HG02759 (cell line): ENCODE measurements at regions not wholly inside any gene's neighbourhood (a gene's known extent, or its start where the extent isn't known, plus 50 kb on each side); places are given as distances from the start of the nearest gene placed in this dataset.

Source experiments
- ATAC-seq: cut with Tn5 transposase; IDR thresholded peaks from one replicate; pipeline ENCODE4 v1.9.1; 2021; ENCODE audit warnings: mild to moderate bottlenecking, moderate library complexity; ENCODE audit not compliant: unreplicated experiment

DNA sequence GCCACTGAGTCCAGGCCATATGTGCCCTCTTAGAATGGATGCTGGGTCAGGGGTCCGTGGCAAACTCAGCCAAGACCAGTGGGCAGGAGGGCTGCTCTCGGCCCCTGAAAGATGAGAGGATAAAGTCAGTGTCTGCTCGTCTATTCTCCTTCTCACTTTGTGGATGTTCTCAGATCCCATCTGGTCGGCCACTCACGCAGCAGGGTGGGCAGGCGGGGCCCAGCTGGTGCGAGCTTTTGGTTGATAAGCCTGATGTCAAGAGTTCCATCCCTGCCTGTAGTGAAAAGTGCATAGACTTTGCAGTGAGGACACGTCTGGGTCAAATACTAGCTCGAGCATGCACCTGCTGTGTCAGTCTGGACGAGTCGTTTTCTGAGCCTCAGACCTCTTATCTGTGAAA, 556.2 kb upstream of the EEF2KMT start:
- no peak for ATAC-seq

DNA sequence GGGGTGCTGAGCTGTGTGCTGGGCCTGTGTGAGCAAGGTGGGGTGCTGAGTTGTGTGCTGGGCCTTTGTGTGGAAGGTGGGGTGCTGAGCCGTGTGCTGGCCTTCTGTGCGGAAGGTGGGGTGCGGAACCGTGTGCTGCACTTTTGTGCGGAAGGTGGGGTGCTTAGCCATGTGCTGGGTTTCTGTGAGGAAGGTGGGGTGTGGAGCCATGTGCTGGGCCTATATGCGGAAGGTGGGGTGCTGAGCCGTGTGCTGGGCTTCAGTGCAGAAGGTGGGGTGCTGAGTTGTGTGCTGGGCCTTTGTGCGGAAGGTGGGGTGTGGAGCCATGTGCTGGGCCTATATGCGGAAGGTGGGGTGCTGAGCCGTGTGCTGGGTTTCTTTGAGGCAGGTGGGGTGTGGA, 555.4 kb upstream of the EEF2KMT start:
- ATAC-seq, result no peak

DNA sequence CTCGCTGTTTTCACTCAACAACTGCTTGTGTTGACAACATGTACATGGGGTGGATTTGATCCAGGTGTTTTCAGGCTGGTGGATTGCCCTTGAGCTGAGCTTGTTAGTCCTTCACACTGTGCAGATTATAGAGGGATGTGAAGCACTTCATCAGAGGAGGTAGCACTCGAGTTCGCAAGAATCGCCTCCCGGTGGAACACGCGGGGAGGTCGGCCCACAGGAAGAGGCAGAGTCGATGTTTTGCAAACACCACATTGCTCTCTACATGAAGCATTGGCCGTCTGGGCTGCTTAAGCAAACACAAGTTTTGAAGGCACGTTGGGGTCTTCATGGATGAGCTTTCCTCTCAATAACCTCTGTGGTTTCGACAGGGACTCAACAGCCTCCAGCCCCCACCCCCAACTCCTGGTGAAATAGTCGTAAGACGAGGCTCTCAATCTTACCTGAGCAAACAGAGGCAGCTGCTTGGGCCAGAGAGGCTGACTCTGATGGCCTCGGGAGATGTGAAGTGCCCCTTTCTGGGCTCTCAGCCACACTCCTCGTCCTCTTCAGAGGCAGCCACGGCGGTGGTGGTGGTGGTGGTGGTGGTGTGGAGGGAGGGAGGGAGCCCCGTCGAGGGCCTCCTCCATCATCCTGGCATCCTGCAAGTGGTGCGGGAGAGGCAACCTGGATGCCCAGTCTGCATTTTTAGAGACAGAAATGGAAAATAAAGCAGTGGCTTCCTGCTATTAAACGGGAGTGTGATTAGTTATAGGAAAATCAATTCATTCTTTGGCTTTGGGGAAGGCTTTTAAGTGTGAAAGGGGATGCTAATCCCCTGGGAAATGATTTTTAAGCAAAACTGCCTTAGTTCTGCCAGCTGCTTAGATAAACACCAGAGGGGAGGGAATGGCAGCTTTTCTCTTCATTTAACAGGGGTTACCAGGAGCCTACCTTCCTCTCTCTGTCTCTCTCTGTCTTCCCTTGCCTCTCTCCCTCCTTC, 552.5 kb upstream of the EEF2KMT start:
- no peak for ATAC-seq

DNA sequence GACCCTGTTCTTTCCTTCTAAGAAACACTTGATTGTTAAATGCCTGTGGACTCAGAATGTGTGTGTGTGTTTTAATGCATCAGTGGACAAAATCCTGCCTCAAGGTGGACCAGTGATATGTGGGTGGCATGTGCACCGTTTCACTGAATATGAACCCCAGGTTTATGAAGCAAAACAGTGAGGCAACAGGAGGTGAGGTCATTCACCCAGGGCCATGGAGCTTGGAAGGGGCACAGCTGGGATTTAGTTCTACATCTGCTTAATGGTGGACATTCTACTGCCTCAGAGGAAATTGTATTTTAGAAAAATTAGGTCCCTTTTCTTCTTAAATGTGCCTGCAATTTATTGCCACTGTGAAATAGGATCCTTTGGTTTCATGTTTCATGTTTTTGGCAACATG, 549.5 kb upstream of the EEF2KMT start:
- no peak for ATAC-seq

DNA sequence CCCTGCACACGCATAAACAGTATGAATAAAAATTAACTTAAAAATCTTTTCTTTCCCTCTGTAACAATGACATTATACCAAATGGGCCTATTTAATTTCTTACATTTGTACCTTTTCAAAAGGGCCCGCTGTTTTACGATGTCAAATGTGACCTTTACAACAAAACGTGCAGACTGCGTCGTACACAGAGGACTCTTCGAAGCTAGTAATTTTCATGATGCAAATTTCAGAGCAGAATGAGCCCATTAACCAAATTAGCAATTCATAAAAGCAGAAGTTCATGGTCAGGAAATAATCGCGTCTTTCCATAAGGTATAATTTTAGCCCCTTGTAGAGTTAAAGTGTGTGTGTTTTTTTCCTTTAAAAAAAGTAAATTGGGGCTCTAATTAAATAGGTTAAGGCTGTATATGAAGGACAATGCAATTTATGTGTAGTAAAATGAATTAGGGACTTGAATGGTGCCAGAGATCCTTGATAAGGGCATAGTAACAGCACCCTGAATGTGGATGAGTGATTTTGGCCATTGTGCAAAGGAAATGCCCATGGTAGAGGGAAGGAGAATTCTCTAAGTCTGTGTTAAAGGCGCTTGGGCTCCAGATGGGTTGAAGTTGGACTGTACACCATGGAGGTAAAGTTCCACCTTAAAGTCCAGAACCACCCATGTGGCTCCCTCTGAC, 546.4 kb upstream of the EEF2KMT start:
- no peak for ATAC-seq

DNA sequence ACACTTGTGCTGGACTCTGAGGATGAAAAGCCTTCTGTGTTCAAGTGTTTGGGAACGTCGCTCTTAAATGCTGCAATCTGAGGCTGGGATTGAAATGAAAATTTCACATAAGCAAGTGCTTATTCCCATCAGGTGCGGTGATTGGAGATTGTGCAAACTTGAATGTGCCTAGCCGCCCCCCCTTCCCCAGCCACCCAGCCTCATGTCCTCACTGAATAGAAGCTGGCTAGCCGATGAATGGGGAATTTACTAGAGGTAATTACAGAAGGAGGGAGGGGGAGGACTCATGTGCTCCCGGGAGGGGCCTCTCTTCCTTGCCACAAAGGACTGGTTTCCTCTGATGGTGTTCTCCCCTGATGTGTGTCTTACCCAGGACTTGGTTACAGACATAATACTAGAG, 544.8 kb upstream of the EEF2KMT start:
- ATAC-seq, result no peak

DNA sequence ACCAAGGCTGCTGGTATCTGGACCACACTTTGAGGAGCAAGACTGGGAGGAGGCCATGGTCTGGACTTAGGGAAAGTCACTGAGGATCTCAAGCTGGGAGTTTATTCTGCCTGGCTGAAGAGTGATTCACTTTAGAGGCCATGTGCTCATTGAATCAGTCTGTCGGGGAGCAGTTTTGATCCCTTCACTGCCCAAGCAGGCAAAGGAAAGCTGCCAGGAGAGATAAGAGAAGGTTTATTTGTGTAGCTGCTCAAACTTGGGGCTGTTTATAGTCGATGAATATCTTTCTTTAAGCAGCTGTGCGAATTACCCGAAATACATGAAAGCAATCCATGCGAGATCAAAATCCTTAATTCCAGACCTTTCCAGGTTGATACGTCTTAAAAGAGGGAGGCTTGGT, 544.4 kb upstream of the EEF2KMT start:
- ATAC-seq, result no peak

DNA sequence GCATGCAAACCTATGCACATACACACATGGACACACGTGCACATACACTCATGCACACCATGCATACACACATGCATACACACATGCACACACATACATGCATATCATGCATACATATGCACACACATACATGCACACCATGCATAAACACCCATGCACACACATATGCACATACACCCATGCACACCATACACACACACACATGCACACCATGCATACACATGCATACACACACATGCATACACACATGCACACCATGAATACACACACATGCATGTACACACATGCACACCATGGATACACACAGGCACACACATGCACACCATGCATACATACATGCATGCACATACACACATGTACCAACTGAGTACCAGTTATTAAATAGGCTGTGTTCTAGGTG, 543.3 kb upstream of the EEF2KMT start:
- no peak for ATAC-seq

DNA sequence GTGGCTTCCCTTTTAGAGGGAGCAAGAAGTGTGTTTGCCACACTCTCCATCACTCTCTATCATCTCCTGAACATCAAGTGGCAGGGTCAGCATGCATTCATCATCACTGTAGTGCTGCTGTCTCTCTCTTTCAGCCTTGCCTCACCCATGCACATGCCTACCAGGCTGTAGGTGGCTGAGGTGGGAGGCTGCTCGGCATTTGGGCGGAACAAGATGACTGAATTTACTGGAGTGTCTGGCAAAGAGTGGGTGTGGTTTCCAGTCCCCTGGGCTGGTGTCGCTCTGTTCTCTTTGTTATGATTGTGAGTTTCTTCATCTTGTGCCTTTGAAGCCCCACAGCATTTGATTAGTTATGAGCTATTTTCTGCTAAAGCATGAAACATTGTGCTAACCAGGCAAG, 541.9 kb upstream of the EEF2KMT start:
- no peak for ATAC-seq

DNA sequence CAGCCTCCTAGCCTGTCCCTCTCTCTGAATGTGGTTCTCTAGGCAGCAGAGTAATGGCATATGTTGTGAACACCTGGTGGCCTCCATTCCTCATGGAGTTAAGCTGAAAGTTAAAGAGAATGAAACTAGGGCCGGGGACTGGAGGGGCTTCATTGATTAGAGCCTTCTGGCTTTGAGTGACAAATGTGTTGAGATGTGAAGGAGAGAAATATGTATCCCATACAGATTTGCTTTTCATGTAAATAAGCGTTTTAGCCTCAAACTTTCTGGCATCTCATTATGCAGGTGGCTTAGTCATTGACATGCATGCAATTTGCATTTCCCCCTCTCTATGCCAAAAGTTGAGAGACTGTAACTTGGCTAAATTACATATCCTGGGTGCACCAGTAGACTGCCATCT, 537.7 kb upstream of the EEF2KMT start:
- ATAC-seq, result no peak

DNA sequence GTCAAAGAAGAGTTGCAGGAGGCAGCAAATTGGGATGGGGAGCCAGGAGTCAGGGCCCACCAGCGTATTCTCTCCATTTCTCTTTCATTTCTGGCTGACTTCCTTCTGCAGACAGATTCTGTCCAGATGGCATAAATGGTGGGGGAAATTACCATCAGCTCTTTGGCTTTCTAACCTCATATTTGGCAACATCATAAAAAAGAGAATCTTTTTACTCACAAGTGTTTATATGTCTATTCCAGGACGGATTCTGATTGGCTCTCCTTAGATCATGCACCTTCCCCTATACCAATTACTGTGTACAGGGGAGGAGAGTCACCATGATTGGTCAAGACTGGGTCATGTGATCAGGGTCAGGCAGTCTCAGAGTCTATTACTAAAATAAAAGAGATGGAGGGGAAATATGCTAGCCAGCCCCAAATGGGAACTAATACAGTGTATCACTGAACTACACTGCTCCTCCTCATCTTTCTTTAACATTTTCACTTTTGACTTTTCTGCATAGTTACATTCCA, 537.1 kb upstream of the EEF2KMT start:
- no peak for ATAC-seq

DNA sequence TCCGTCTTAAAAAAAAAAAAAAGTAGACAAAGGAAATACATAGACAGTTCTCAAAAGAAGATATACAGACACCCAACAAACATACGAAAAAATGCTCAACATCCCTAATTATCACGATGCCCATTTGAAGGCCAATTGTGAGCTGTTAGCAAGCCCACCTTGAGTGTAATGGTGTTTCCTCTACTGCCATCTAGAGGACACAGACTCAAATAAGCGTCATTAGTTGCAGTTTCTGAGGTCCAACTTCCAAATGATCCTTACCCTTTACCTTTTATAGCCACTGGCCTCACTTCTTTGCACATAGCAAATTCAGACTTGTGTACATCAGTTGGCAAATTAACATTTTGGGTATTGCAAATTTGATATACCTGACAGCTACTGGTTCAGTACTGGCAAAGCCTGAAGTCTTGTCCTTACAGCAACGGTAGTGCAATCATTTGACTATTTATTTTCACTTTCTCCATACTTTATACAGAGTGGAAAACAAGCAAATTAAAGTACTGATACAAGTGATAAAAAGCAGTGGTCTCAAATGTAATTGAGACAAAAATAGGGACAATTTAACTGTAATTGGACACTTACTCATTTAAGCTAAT, 536.3 kb upstream of the EEF2KMT start:
- ATAC-seq, result no peak

DNA sequence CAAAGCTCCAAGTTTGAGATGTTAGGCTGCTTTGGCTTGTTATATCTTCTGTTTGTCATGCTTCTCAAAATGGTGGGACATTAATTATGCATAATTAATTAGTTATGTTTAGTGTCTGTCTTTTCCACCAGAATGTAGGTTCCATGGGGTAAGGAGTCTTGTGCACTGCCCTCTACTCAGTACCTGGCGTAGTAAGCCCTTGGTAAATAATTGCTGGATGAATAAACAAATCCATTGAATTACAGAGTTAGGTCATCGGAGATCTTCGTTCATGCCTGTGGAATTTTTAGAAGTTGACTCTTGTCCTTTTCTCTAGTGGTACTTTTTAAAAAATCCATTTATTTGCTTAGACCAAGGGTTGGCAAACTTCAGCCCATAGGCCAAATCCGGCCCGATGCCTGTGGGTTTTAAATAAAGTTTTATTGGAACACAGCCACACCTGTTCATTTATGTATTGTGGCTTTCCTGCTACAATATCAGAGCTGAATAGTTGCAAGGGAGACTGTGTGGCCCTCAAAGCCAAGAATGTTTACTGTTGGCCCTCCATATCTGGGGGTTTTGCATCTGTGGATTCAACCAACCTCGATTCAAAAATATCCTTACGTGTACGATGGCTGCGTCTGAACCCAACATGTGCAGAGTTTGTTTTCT, 524.8 kb upstream of the EEF2KMT start:
- ATAC-seq, result no peak

DNA sequence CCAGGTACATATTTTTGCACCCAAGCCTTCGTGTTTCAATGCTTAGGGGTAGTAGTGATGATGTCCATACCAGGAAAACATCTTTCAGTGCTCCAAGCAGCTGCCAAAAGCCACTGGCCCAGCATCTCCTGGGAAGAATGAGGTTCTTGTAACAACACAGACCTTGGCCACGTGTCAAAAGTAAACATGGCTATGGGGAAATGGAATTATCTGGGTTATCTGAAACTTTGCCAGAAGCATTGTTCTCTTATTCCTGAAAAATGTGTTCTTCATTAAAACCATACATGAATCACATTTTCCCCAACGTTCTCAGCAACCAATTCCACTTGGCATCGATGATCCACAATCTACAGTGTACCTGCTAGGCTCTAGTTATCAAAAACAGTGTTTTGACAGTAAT, 524.2 kb upstream of the EEF2KMT start:
- no peak for ATAC-seq

DNA sequence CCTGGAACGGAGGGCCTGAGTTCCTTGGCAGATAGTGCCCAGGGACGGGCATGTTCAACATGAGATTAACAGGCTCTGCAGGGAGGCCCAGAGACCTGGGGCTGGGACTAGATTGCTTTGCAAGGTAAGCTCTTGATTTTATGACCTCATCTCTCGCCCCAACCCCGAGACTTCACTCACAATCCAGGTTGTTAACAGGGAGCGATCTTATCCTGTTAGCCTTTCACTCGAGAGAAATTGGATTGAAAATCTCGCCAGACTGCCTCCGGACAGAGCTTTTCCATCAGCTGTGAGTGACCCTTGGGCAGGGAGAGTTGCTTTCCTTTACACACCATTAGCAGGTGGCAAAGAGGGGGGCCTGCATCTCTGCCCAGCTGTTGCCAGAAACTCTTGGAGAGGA, 521.7 kb upstream of the EEF2KMT start:
- ATAC-seq, result no peak

DNA sequence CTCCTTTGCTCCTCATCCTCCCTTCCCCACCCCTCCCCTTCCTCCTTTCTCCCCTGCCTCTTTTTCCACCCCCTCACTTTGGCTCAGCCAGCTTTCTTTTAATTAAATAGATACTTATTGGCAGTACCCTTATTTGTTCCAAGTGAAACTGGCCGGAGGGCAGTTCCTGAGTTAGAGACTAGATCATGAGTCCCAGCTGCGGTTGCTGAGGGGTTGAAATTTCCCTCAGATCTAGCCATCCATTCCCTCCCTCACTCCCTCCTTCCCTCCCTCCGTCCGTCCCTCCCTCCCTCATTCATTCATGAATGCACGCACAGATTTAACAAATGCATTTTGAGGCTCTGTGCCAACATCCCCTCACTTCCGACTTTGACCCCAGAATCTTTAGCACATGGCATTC, 519.2 kb upstream of the EEF2KMT start:
- no peak for ATAC-seq

DNA sequence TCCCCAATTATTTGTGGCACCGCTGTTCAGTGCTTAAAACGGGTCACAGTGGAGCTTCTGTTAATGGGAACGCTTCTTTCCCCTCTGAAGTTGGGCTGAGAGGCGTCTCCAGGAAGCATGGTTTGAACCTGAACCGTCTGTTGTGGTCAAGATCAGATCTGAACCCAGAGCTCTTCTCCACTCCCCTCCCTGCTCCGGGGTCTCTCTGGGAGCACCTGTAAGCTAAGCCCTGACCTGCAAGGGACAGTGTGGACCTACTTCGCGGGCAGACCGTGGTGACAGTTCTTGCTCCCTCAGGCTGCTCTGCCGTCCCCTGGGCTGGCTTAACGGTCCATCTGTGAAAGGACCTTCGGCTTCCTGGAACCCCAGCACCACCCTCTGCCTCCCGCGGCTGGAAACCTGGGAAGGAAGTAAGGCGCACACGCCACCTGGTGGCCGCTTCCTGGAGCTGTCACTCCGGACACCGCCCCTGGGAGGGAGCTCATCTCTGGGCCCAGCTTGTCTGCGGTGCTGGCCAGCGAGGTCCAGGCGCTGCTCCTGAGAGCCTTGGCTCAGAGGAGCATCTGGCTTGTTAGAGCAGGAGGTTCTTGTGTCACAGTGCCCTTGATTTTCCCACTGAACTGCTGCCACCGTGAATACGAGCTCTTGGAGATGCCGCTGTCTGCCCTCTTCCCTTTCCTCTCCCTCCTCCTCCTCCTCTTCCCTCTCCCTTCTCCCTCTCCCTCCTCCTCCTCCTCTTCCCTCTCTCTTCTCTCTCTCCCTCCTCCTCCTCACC, 518.5 kb upstream of the EEF2KMT start:
- ATAC-seq, result peak; percentile 80

DNA sequence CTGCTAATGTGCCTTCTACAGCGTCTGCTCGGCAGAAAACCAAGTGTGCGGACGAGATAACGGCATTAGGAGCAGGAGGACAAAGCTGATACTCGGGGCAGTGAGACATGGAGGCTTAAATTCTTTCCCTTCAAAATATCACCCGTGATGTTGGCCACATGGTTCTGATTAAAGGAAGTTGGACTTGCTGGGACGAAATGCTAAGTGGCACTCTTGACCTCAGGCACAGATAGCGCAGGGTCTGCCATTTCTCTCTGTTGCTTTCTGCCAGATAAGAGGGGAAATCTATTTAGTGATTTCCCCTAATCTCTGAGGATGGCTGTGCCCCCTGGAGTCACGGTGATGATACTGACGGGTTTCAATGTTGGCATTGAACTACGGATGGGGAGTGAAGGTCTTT, 509.6 kb upstream of the EEF2KMT start:
- no peak for ATAC-seq

DNA sequence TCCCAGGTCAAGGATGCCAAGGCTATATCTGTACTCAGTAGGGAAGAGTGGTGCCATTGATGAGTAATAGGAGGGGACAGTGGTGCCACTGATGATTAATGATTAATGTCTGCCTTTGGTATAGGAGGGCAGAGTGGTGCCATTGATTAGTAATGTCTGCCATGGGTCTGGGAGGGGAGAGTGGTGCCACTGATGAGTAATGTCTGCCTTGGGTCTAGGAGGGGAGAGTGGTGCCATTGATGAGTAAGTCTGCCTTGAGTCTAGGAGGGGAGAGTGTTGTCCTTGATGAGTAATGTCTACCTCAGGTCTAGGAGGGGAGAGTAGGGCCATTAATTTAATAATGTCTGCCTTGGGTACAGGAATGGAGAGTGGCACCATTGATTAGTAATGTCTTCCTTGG, 507.8 kb upstream of the EEF2KMT start:
- no peak for ATAC-seq

DNA sequence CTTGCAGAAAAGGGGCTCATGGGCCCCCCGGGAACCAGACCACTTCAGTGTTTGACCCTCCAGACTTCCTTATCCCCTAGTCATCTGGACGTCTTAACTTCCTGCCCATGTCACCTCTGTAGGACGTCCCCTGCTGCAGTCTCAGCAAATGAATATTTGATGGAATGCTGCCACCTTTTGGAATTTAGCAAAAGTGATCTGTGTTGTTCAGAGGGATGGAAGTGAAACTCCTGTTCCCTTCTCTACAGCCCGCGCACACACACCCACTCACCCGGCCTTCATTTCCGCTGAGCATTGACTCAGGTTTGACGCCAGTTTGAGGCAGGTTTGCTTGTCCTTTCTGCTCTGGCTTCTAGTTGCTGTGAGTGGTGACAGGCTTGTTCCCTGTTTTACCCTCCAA, 507.2 kb upstream of the EEF2KMT start:
- ATAC-seq, result no peak
